ENCODE measurements at regions not wholly inside any gene's neighbourhood (a gene's known extent, or its start where the extent isn't known, plus 50 kb on each side); places are given as distances from the start of the nearest gene placed in this dataset.

- H3K36me3 Mint-ChIP-seq (ENCODE audit: insufficient read depth in 1 of 3, low read depth in 3 of 3) = peaks cover 2 to 12% (median 6%) of the 10 kb centered on the region in 3 experiments; a peak in 6 of 7 replicates
- WGBS (ENCODE audit: extremely low coverage, insufficient read length, low lambda C conversion rate) = no CpG with 5 or more reads among the region's 4 CpGs
Observed at GRCh38 chr12:73072214-73072613, 800.0 kb downstream of the TRHDE start.

More at GRCh38 chr12:73072214-73072613, 800.0 kb downstream of the TRHDE start:
- Histone ChIP-seq H3K27me3 (ENCODE audit: insufficient read depth, low read length) (no peaks in the 10 kb centered on the region), H3K79me1 (ENCODE audit: insufficient read depth, low read depth, low read length, poor library complexity, severe bottlenecking) (no peaks in the 10 kb centered on the region), H2AK5ac (ENCODE audit: insufficient read length, low read length) (no peak overlapping the region), H2BK12ac (ENCODE audit: insufficient read length, low read depth, low read length) (no peak overlapping the region), H4K20me1 (ENCODE audit: control insufficient read depth, insufficient read depth, insufficient read length) (no peaks in the 10 kb centered on the region), H4K8ac (replicated peaks; ENCODE audit: insufficient read length, low read depth, low read length) (no peak overlapping the region), H3K23me2 (ENCODE audit: insufficient read length, low read depth, low read length, poor library complexity, severe bottlenecking) (no peaks in the 10 kb centered on the region), H3K4ac (ENCODE audit: low read depth, low read length) (no peak overlapping the region), H3K14ac (ENCODE audit: insufficient read depth, low read length) (no peak overlapping the region), H3K27ac (ENCODE audit: insufficient read length, low read depth, low read length) (no peak overlapping the region), H4K5ac (ENCODE audit: insufficient read length, low read depth, low read length) (no peak overlapping the region), H4K91ac (ENCODE audit: insufficient read length, low read depth, low read length) (no peak overlapping the region), H2BK20ac (ENCODE audit: low read depth, low read length, poor library complexity, severe bottlenecking) (no peak overlapping the region), H3K56ac (ENCODE audit: insufficient read length, low read depth, low read length) (no peak overlapping the region), H3K23ac (ENCODE audit: insufficient read length, low read depth, low read length) (no peak overlapping the region), H2BK5ac (ENCODE audit: insufficient read length, low read length) (no peak overlapping the region), H3T11ph (ENCODE audit: low read length) (no peak overlapping the region), H3K79me2 (ENCODE audit: insufficient read depth, low read length) (no peaks in the 10 kb centered on the region), H2BK15ac (ENCODE audit: low read depth, low read length) (no peak overlapping the region), H3K4me1 (ENCODE audit: insufficient read depth, low read length) (no peaks in the 10 kb centered on the region), H2AFZ (ENCODE audit: low read length) (no peak overlapping the region), H3K9me3 (ENCODE audit: control insufficient read depth, low read depth, low read length) (no peaks in the 10 kb centered on the region), H2BK120ac (ENCODE audit: low read depth, low read length, poor library complexity, severe bottlenecking) (no peak overlapping the region), H3K4me2 (ENCODE audit: insufficient read depth, insufficient read length, low read length) (no peak overlapping the region), H3K9ac (ENCODE audit: extremely low read depth, insufficient read length, low read length) (no peak overlapping the region), H3K18ac (ENCODE audit: insufficient read length, low read depth, low read length) (no peak overlapping the region)
- TF ChIP-seq, protein P1, sequence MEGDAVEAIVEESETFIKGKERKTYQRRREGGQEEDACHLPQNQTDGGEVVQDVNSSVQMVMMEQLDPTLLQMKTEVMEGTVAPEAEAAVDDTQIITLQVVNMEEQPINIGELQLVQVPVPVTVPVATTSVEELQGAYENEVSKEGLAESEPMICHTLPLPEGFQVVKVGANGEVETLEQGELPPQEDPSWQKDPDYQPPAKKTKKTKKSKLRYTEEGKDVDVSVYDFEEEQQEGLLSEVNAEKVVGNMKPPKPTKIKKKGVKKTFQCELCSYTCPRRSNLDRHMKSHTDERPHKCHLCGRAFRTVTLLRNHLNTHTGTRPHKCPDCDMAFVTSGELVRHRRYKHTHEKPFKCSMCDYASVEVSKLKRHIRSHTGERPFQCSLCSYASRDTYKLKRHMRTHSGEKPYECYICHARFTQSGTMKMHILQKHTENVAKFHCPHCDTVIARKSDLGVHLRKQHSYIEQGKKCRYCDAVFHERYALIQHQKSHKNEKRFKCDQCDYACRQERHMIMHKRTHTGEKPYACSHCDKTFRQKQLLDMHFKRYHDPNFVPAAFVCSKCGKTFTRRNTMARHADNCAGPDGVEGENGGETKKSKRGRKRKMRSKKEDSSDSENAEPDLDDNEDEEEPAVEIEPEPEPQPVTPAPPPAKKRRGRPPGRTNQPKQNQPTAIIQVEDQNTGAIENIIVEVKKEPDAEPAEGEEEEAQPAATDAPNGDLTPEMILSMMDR (conservative IDR thresholded peaks at IDR 0.05) = no peak
- DNase-seq = no peak
- H3K4me3 Mint-ChIP-seq = no peak overlapping the region
- H3K4me1 Mint-ChIP-seq = no peaks in the 10 kb centered on the region
- H3K27me3 Mint-ChIP-seq (ENCODE audit: low read depth) = no peaks in the 10 kb centered on the region
- no peak overlapping the region; a peak in 1 of 7 replicates for H3K27ac Mint-ChIP-seq
- H3K9me3 Mint-ChIP-seq = peaks cover 0 to 9% of the 10 kb centered on the region in 2 experiments; a peak in 3 of 5 replicates

Data from H9 (cell line).